ENCODE measurements at regions not wholly inside any gene's neighbourhood (a gene's known extent, or its start where the extent isn't known, plus 50 kb on each side); places are given as distances from the start of the nearest gene placed in this dataset.
"Not testable (repeated sequence)": the region's sequence is repeated elsewhere in the genome, so short reads cannot be mapped to it uniquely, and the experiment has no call there.

GRCh38 chr1:146670832-146671566 is 267.1 kb upstream of the NBPF12 start:
- H3K4me3 ChIP-seq (ENCODE audit: insufficient read depth, low read length): not testable (repeated sequence)

DNA sequence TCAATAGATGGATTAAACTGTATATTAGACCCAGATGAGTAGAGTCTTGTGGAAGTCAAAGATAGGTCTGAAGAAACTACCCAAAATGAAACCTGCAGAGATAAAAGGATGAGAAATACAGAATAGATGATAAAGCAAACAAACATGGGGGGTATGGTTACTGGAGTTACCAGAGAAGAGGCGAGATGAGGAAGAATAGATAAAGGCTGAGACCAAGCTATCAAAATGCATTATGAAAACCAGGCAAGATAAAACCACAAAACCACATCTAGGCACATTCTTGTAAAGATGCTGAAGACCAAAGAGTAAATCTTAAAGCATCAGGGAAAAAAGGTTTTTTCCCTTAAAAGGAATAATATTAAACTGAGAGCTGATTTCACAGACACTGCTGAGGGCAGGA is 271.8 kb upstream of the NBPF12 start:
- not testable (repeated sequence) for DNase-seq (ENCODE audit: insufficient read length, low spot score, missing footprints); H3K79me2 ChIP-seq (ENCODE audit: insufficient read depth, low read length); H4K20me1 ChIP-seq (ENCODE audit: insufficient read depth, low read length); H3K27me3 ChIP-seq (ENCODE audit: insufficient read depth, low read length); H3K4me1 ChIP-seq (ENCODE audit: insufficient read depth, low read length); H3K36me3 ChIP-seq (ENCODE audit: insufficient read depth, low read length); H3K4me3 ChIP-seq (ENCODE audit: insufficient read depth, low read length); H2AFZ ChIP-seq (ENCODE audit: low read length); H3K4me2 ChIP-seq (ENCODE audit: insufficient read depth, low read length); H3K27ac ChIP-seq (ENCODE audit: low read depth, low read length); H3K9me3 ChIP-seq (ENCODE audit: low read depth, low read length)

More at GRCh38 chr1:146670832-146671566, 267.1 kb upstream of the NBPF12 start:
- H3K36me3 ChIP-seq (ENCODE audit: insufficient read depth, low read length); H3K79me2 ChIP-seq (ENCODE audit: insufficient read depth, low read length); H2AFZ ChIP-seq (ENCODE audit: low read length); H3K4me1 ChIP-seq (ENCODE audit: insufficient read depth, low read length); DNase-seq (ENCODE audit: insufficient read length, low spot score, missing footprints); H4K20me1 ChIP-seq (ENCODE audit: insufficient read depth, low read length); H3K27ac ChIP-seq (ENCODE audit: low read depth, low read length); H3K9me3 ChIP-seq (ENCODE audit: low read depth, low read length); H3K4me2 ChIP-seq (ENCODE audit: insufficient read depth, low read length); H3K27me3 ChIP-seq (ENCODE audit: insufficient read depth, low read length): not testable (repeated sequence)

GRCh38 chr1:146660242-146660641 is 277.9 kb upstream of the NBPF12 start:
- H3K27me3 ChIP-seq (ENCODE audit: insufficient read depth, low read length); H2AFZ ChIP-seq (ENCODE audit: low read length); H4K20me1 ChIP-seq (ENCODE audit: insufficient read depth, low read length); H3K27ac ChIP-seq (ENCODE audit: low read depth, low read length); H3K36me3 ChIP-seq (ENCODE audit: insufficient read depth, low read length); H3K4me3 ChIP-seq (ENCODE audit: insufficient read depth, low read length); H3K4me2 ChIP-seq (ENCODE audit: insufficient read depth, low read length); H3K9me3 ChIP-seq (ENCODE audit: low read depth, low read length); H3K4me1 ChIP-seq (ENCODE audit: insufficient read depth, low read length); H3K79me2 ChIP-seq (ENCODE audit: insufficient read depth, low read length); DNase-seq (ENCODE audit: insufficient read length, low spot score, missing footprints): not testable (repeated sequence)

- not testable (repeated sequence) for H3K4me2 ChIP-seq (ENCODE audit: insufficient read depth, low read length); H3K27ac ChIP-seq (ENCODE audit: low read depth, low read length); H2AFZ ChIP-seq (ENCODE audit: low read length); H3K36me3 ChIP-seq (ENCODE audit: insufficient read depth, low read length); H3K79me2 ChIP-seq (ENCODE audit: insufficient read depth, low read length); H3K4me3 ChIP-seq (ENCODE audit: insufficient read depth, low read length); DNase-seq (ENCODE audit: insufficient read length, low spot score, missing footprints); H3K9me3 ChIP-seq (ENCODE audit: low read depth, low read length); H4K20me1 ChIP-seq (ENCODE audit: insufficient read depth, low read length); H3K27me3 ChIP-seq (ENCODE audit: insufficient read depth, low read length); H3K4me1 ChIP-seq (ENCODE audit: insufficient read depth, low read length)
Measured at GRCh38 chr1:146656356-146657060, 281.6 kb upstream of the NBPF12 start.

GRCh38 chr1:146654763-146655162 is 283.4 kb upstream of the NBPF12 start:
- not testable (repeated sequence) for H3K79me2 ChIP-seq (ENCODE audit: insufficient read depth, low read length); H4K20me1 ChIP-seq (ENCODE audit: insufficient read depth, low read length)

GRCh38 chr1:146645978-146646604 is 292.0 kb upstream of the NBPF12 start:
- H2AFZ ChIP-seq (ENCODE audit: low read length); H3K9me3 ChIP-seq (ENCODE audit: low read depth, low read length); H3K4me2 ChIP-seq (ENCODE audit: insufficient read depth, low read length); H3K27ac ChIP-seq (ENCODE audit: low read depth, low read length); H3K4me3 ChIP-seq (ENCODE audit: insufficient read depth, low read length); H3K27me3 ChIP-seq (ENCODE audit: insufficient read depth, low read length); H3K4me1 ChIP-seq (ENCODE audit: insufficient read depth, low read length); DNase-seq (ENCODE audit: insufficient read length, low spot score, missing footprints); H3K79me2 ChIP-seq (ENCODE audit: insufficient read depth, low read length); H3K36me3 ChIP-seq (ENCODE audit: insufficient read depth, low read length); H4K20me1 ChIP-seq (ENCODE audit: insufficient read depth, low read length): not testable (repeated sequence)

More at GRCh38 chr1:146654763-146655162, 283.4 kb upstream of the NBPF12 start:
- H3K36me3 ChIP-seq (ENCODE audit: insufficient read depth, low read length); DNase-seq (ENCODE audit: insufficient read length, low spot score, missing footprints); H3K4me1 ChIP-seq (ENCODE audit: insufficient read depth, low read length); H2AFZ ChIP-seq (ENCODE audit: low read length); H3K27ac ChIP-seq (ENCODE audit: low read depth, low read length); H3K4me3 ChIP-seq (ENCODE audit: insufficient read depth, low read length); H3K27me3 ChIP-seq (ENCODE audit: insufficient read depth, low read length); H3K9me3 ChIP-seq (ENCODE audit: low read depth, low read length); H3K4me2 ChIP-seq (ENCODE audit: insufficient read depth, low read length): not testable (repeated sequence)

DNA sequence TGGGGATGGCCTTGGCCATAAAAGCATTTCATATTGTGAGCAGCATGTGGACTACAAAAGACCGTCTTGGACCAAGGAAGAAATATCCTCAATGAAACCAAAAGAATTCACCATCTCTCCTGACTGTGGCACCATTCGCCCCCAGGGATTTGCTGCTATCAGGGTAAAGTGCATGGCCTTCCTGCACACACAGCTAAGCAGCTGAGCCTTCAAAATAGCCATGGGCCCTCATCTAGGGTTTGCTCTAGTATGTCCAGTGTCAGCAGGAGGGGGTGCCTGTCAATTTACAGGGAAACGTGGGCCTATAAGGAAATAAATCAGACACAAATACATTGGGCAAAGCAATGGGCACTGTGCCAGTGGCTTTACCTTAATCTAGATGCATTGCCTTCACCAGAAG is 296.6 kb upstream of the NBPF12 start:
- not testable (repeated sequence) for H3K9me3 ChIP-seq (ENCODE audit: low read depth, low read length); H3K4me3 ChIP-seq (ENCODE audit: insufficient read depth, low read length); H3K36me3 ChIP-seq (ENCODE audit: insufficient read depth, low read length); H3K4me1 ChIP-seq (ENCODE audit: insufficient read depth, low read length); DNase-seq (ENCODE audit: insufficient read length, low spot score, missing footprints); H3K27ac ChIP-seq (ENCODE audit: low read depth, low read length); H3K27me3 ChIP-seq (ENCODE audit: insufficient read depth, low read length); H3K79me2 ChIP-seq (ENCODE audit: insufficient read depth, low read length); H4K20me1 ChIP-seq (ENCODE audit: insufficient read depth, low read length); H3K4me2 ChIP-seq (ENCODE audit: insufficient read depth, low read length); H2AFZ ChIP-seq (ENCODE audit: low read length)

DNA sequence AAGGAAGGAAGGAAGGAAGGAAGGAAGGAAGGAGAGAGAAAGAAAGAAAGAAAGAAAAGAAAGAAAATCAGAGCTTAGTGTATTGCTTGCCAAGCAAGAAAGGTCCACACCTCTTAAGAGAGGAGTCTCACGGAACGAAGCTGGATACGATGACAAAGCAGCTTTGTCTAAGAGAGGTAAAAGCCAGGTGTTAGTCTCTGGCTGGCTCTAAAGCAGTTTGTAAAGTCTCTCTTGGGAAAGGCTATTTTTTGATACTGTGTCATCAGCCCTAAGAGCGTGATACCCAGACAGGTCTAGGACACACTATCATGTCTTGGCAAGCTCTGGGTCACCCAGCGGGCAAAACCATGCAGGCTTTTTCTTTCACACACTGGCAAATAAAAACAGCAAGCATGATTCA is 297.5 kb upstream of the NBPF12 start:
- not testable (repeated sequence) for H3K27me3 ChIP-seq (ENCODE audit: insufficient read depth, low read length); H3K36me3 ChIP-seq (ENCODE audit: insufficient read depth, low read length); DNase-seq (ENCODE audit: insufficient read length, low spot score, missing footprints); H2AFZ ChIP-seq (ENCODE audit: low read length); H4K20me1 ChIP-seq (ENCODE audit: insufficient read depth, low read length); H3K9me3 ChIP-seq (ENCODE audit: low read depth, low read length); H3K4me1 ChIP-seq (ENCODE audit: insufficient read depth, low read length); H3K4me3 ChIP-seq (ENCODE audit: insufficient read depth, low read length); H3K79me2 ChIP-seq (ENCODE audit: insufficient read depth, low read length); H3K4me2 ChIP-seq (ENCODE audit: insufficient read depth, low read length); H3K27ac ChIP-seq (ENCODE audit: low read depth, low read length)

GRCh38 chr1:146630302-146630701 is 307.8 kb upstream of the NBPF12 start:
- not testable (repeated sequence) for H3K4me3 ChIP-seq (ENCODE audit: insufficient read depth, low read length); H3K79me2 ChIP-seq (ENCODE audit: insufficient read depth, low read length); H2AFZ ChIP-seq (ENCODE audit: low read length); H3K36me3 ChIP-seq (ENCODE audit: insufficient read depth, low read length); H3K27me3 ChIP-seq (ENCODE audit: insufficient read depth, low read length); H3K27ac ChIP-seq (ENCODE audit: low read depth, low read length); H3K9me3 ChIP-seq (ENCODE audit: low read depth, low read length); H3K4me1 ChIP-seq (ENCODE audit: insufficient read depth, low read length); H3K4me2 ChIP-seq (ENCODE audit: insufficient read depth, low read length); DNase-seq (ENCODE audit: insufficient read length, low spot score, missing footprints); H4K20me1 ChIP-seq (ENCODE audit: insufficient read depth, low read length)
